ENCODE measurements at regions not wholly inside any gene's neighbourhood (a gene's known extent, or its start where the extent isn't known, plus 50 kb on each side); places are given as distances from the start of the nearest gene placed in this dataset.

DNA sequence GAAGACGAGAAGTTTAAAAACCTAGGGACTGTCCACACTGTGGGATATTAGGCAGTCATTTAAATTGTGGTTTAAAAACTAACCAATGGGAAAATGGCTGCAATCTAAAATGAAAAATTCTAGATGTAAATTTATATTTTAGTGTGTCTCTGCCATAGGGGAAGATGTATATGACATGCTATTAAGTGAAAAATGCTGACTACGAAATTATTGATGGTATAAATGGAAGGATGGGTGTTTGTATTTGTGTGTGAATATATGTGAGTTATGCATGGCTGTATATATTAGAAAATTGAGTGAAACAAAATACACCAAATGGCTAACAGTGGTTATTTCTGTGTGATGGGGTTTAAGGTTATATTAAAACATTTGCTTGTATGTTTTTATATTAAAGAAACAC is 260.7 kb downstream of the AJAP1 start:
- TF ChIP-seq, protein P1, sequence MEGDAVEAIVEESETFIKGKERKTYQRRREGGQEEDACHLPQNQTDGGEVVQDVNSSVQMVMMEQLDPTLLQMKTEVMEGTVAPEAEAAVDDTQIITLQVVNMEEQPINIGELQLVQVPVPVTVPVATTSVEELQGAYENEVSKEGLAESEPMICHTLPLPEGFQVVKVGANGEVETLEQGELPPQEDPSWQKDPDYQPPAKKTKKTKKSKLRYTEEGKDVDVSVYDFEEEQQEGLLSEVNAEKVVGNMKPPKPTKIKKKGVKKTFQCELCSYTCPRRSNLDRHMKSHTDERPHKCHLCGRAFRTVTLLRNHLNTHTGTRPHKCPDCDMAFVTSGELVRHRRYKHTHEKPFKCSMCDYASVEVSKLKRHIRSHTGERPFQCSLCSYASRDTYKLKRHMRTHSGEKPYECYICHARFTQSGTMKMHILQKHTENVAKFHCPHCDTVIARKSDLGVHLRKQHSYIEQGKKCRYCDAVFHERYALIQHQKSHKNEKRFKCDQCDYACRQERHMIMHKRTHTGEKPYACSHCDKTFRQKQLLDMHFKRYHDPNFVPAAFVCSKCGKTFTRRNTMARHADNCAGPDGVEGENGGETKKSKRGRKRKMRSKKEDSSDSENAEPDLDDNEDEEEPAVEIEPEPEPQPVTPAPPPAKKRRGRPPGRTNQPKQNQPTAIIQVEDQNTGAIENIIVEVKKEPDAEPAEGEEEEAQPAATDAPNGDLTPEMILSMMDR (IDR thresholded peaks at IDR 0.05) = no peak
- TF ChIP-seq EZH2 (IDR thresholded peaks at IDR 0.05; ENCODE audit: borderline replicate concordance, insufficient read depth, low read depth, low read length, poor library complexity, severe bottlenecking) = no peak
